Caco-2 (cell line): ENCODE measurements at regions not wholly inside any gene's neighbourhood (a gene's known extent, or its start where the extent isn't known, plus 50 kb on each side); places are given as distances from the start of the nearest gene placed in this dataset.

Experiments used
- BruUV-seq: library from RNA; stranded (reverse); fragments of 400-500 nt; replicated peaks from 2 replicates; lab custom pipeline; 2021; lab: Mats Ljungman, UMichigan
- CTCF ChIA-PET: fragments of 300-600 bp; sonication (Branson Sonifier 250); formaldehyde crosslinking; loops from one replicate; lab custom pipeline; 2022; ENCODE audit warnings: antibody characterized with exemption; lab: Charles Lee
- POLR2A ChIA-PET: fragments of 300-600 bp; sonication (Branson Sonifier 250); formaldehyde crosslinking; loops from one replicate; lab custom pipeline; 2022; ENCODE audit warnings: antibody characterized with exemption; lab: Charles Lee
- DNase-seq, 2 experiments: peaks; one replicate each; pipeline versions ENCODE4 v3.0.0 to v3.0.0-alpha.2; 2020 to 2022
- H3K27me3 ChIP-seq: replicated peaks from 2 replicates; pipeline ENCODE4 v1.6.0; 2011; ENCODE audit warnings: low read length; ENCODE audit not compliant: control insufficient read depth, insufficient read depth
- H3K36me3 ChIP-seq: 2 replicates; pipeline ENCODE4 v1.5.1; 2011; ENCODE audit warnings: low read length; ENCODE audit not compliant: control insufficient read depth, insufficient read depth
- H3K4me1 ChIP-seq: fragments of 250-450 bp; sonication (Bioruptor Pico); 2 replicates; pipeline ENCODE4 v1.5.1; 2020; ENCODE audit warnings: mild to moderate bottlenecking
- H3K4me3 ChIP-seq: 2 replicates; pipeline ENCODE4 v1.5.1; 2011; ENCODE audit warnings: low read depth, mild to moderate bottlenecking, control low read depth, low read length
- H3K9me3 ChIP-seq: fragments of 250-450 bp; sonication (Bioruptor Pico); 2 replicates; pipeline ENCODE4 v1.5.1; 2020; ENCODE audit warnings: mild to moderate bottlenecking, moderate library complexity
- H3K27ac Mint-ChIP-seq: one replicate; pipeline ENCODE4 v1.8.0; 2022; ENCODE audit warnings: mixed read lengths; ENCODE audit not compliant: unreplicated experiment
- H3K27me3 Mint-ChIP-seq: one replicate; pipeline ENCODE4 v1.8.0; 2022; ENCODE audit warnings: mixed read lengths; ENCODE audit not compliant: insufficient read depth, unreplicated experiment
- H3K36me3 Mint-ChIP-seq: one replicate; pipeline ENCODE4 v1.8.0; 2022; ENCODE audit warnings: mild to moderate bottlenecking, mixed read lengths; ENCODE audit not compliant: insufficient read depth, unreplicated experiment
- H3K4me1 Mint-ChIP-seq: one replicate; pipeline ENCODE4 v1.8.0; 2022; ENCODE audit warnings: low read depth, mixed read lengths; ENCODE audit not compliant: unreplicated experiment
- H3K4me3 Mint-ChIP-seq: one replicate; pipeline ENCODE4 v1.8.0; 2022; ENCODE audit warnings: mild to moderate bottlenecking, moderate library complexity, mixed read lengths; ENCODE audit not compliant: unreplicated experiment
- H3K9me3 Mint-ChIP-seq: one replicate; pipeline ENCODE4 v1.8.0; 2022; ENCODE audit warnings: mixed read lengths; ENCODE audit not compliant: unreplicated experiment
- intact Hi-C: fragments of 100-400 bp; cut with micrococcal nuclease; formaldehyde crosslinking; loops from one replicate; pipeline ENCODE4 v1.10.0; 2022; ENCODE audit not compliant: unreplicated experiment
- TF ChIP-seq, protein P1 (sequence below), 2 experiments: fragments of 200-600 bp in 1 of 2; IDR thresholded peaks; 1 replicate in 1 of 2; 2 replicates in 1 of 2; pipeline versions ENCODE4 v1.5.1 to v1.8.0; 2011 to 2022; ENCODE audit warnings: antibody characterized with exemption in 1 of 2, control low read depth in 1 of 2, inconsistent platforms in 1 of 2, low read depth in 1 of 2, low read length in 1 of 2, mild to moderate bottlenecking in 1 of 2, moderate library complexity in 1 of 2; ENCODE audit not compliant: insufficient read depth in 1 of 2, severe bottlenecking in 1 of 2, unreplicated experiment in 1 of 2

DNA sequence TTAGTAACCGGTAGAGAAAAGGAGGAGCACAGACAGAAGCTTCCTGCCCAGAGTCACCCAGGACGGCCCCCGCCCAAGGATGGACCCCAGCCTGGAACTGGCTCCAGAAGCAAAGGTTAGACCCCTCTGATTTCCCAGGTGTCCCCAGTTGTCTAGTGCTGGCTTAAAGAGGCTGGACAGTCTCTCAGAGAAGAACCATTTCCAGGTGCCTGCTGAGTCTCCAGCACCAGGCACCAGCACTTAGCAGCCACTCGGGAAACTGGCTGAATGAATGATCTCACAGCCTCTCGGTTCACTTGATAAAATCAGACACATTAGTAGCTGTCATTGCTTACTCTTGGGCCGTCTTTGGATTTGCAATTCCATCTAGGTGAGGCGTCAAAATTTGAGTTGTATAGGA, 139.7 kb upstream of the HES1 start:
- TF ChIP-seq, protein P1, sequence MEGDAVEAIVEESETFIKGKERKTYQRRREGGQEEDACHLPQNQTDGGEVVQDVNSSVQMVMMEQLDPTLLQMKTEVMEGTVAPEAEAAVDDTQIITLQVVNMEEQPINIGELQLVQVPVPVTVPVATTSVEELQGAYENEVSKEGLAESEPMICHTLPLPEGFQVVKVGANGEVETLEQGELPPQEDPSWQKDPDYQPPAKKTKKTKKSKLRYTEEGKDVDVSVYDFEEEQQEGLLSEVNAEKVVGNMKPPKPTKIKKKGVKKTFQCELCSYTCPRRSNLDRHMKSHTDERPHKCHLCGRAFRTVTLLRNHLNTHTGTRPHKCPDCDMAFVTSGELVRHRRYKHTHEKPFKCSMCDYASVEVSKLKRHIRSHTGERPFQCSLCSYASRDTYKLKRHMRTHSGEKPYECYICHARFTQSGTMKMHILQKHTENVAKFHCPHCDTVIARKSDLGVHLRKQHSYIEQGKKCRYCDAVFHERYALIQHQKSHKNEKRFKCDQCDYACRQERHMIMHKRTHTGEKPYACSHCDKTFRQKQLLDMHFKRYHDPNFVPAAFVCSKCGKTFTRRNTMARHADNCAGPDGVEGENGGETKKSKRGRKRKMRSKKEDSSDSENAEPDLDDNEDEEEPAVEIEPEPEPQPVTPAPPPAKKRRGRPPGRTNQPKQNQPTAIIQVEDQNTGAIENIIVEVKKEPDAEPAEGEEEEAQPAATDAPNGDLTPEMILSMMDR (IDR thresholded peaks at IDR 0.05; ENCODE audit: insufficient read depth in 1 of 2, low read depth in 1 of 2, low read length in 1 of 2, severe bottlenecking in 1 of 2, unreplicated experiment in 1 of 2), result no peak
- ChIA-PET POLR2A (interaction anchor here (0.6 kb wide), 1 partner anchor 135 kb away, joined by 4 read pairs; no protein-coding TSS in a partner anchor), CTCF (no interaction called here)
- intact Hi-C loops, result no loop called here
- H3K36me3 Mint-ChIP-seq, result no peaks in the 10 kb centered on the region
- no peak overlapping the region for H3K27ac Mint-ChIP-seq
- no peaks in the 10 kb centered on the region for H3K27me3 ChIP-seq
- no peaks in the 10 kb centered on the region for H3K4me1 ChIP-seq
- H3K4me1 Mint-ChIP-seq, result peaks cover 7% of the 10 kb centered on the region
- no peak for DNase-seq
- no peaks in the 10 kb centered on the region for H3K27me3 Mint-ChIP-seq
- H3K4me3 ChIP-seq, result no peak overlapping the region
- no peaks in the 10 kb centered on the region for H3K36me3 ChIP-seq
- no TSS peak for BruUV-seq
- no peaks in the 10 kb centered on the region for H3K9me3 ChIP-seq
- H3K4me3 Mint-ChIP-seq, result no peak overlapping the region
- peaks cover 19% of the 10 kb centered on the region for H3K9me3 Mint-ChIP-seq

GRCh38 chr3:193996641-193997089, 139.3 kb upstream of the HES1 start:
- DNase-seq, result no peak
- Mint-ChIP-seq H3K27ac (no peak overlapping the region), H3K9me3 (peaks cover 19% of the 10 kb centered on the region), H3K36me3 (no peaks in the 10 kb centered on the region), H3K4me3 (no peak overlapping the region), H3K27me3 (no peaks in the 10 kb centered on the region), H3K4me1 (peaks cover 10% of the 10 kb centered on the region)
- intact Hi-C loops, result no loop called here
- peaks cover 4% of the 10 kb centered on the region for H3K4me1 ChIP-seq
- no peak overlapping the region for H3K4me3 ChIP-seq
- TF ChIP-seq, protein P1 (IDR thresholded peaks at IDR 0.05; ENCODE audit: insufficient read depth in 1 of 2, low read depth in 1 of 2, low read length in 1 of 2, severe bottlenecking in 1 of 2, unreplicated experiment in 1 of 2), result no peak
- H3K36me3 ChIP-seq, result no peaks in the 10 kb centered on the region
- H3K27me3 ChIP-seq, result no peaks in the 10 kb centered on the region
- no peaks in the 10 kb centered on the region for H3K9me3 ChIP-seq
- POLR2A ChIA-PET, result interaction anchor here (0.6 kb wide), 1 partner anchor 134 kb away, joined by 4 read pairs; no protein-coding TSS in a partner anchor
- CTCF ChIA-PET, result no interaction called here
- BruUV-seq, result no TSS peak

DNA sequence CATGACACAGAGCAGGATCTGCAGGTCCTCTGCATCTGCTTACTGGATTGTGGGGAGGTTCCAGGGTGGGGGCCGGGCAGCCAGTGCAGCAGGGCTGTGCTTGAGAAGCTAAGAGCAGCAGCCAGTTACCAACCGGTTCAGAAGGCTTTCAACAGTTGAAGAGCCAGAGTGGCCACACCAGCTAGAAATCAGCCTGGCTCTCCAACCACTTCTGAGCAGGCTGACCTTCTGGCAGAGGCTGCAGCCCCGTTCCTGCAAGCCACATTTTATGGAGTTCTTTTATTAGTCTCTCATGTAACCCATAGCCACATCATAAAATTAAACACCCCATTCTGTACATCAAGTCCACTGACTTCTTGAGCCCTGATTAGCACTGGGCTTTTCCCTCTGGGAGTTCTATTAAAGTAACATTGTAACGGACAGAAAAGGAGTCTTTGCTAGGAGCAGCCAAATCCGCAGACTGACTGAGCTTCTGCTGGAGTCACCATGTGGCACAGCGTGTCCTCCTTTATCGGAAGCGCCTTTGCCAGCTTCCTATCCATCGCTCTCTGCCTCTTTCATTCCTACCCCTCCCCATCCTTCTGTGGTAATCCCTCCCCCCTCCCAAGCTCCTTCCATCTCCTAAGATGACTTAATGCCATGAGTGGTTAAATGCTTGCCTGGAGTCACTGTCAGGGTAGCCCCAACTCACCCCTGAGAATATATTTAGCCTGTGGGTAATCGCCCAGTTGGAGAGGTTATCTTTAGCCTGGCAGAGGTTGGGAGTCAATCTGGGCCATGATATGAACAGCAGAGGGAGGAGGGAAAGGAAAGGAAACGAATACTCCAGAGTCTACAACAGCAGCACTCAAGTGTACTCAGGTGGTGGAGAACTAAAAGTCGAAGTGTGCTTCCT, 138.5 kb upstream of the HES1 start:
- H3K4me3 Mint-ChIP-seq, result no peak overlapping the region
- H3K36me3 Mint-ChIP-seq, result no peaks in the 10 kb centered on the region
- H3K27ac Mint-ChIP-seq, result no peak overlapping the region
- no peaks in the 10 kb centered on the region for H3K9me3 ChIP-seq
- peaks cover 16% of the 10 kb centered on the region for H3K9me3 Mint-ChIP-seq
- H3K36me3 ChIP-seq, result no peaks in the 10 kb centered on the region
- DNase-seq, result no peak
- H3K4me3 ChIP-seq, result no peak overlapping the region
- intact Hi-C loops, result no loop called here
- ChIA-PET CTCF (no interaction called here), POLR2A (no interaction called here)
- H3K27me3 ChIP-seq, result no peaks in the 10 kb centered on the region
- peaks cover 12% of the 10 kb centered on the region for H3K4me1 ChIP-seq
- peaks cover 15% of the 10 kb centered on the region for H3K4me1 Mint-ChIP-seq
- H3K27me3 Mint-ChIP-seq, result no peaks in the 10 kb centered on the region
- BruUV-seq, result no TSS peak
- TF ChIP-seq, protein P1 (IDR thresholded peaks at IDR 0.05; ENCODE audit: insufficient read depth in 1 of 2, low read depth in 1 of 2, low read length in 1 of 2, severe bottlenecking in 1 of 2, unreplicated experiment in 1 of 2), result no peak
